ENCODE measurements at regions not wholly inside any gene's neighbourhood (a gene's known extent, or its start where the extent isn't known, plus 50 kb on each side); places are given as distances from the start of the nearest gene placed in this dataset.

DNA sequence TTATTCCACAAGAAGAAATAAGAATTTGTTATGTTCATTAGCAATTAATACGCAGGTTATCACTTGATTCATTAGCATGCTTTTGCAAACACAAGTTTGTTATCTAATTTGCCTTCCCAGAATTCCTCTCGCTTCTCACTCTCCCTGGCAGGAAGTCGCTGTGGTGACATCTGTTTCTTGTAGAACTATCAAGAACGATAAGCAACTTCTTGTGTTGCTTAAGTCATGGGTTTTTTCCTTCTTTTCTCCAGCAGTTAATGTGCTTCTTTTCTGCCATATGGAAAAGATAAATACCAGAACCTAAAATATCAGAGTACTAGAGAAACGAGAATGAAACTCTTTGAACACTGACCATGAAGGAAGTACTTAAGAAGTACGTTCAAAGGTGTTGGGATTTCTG, 99.8 kb upstream of the CHMP2B start:
- TF ChIP-seq, protein P1, sequence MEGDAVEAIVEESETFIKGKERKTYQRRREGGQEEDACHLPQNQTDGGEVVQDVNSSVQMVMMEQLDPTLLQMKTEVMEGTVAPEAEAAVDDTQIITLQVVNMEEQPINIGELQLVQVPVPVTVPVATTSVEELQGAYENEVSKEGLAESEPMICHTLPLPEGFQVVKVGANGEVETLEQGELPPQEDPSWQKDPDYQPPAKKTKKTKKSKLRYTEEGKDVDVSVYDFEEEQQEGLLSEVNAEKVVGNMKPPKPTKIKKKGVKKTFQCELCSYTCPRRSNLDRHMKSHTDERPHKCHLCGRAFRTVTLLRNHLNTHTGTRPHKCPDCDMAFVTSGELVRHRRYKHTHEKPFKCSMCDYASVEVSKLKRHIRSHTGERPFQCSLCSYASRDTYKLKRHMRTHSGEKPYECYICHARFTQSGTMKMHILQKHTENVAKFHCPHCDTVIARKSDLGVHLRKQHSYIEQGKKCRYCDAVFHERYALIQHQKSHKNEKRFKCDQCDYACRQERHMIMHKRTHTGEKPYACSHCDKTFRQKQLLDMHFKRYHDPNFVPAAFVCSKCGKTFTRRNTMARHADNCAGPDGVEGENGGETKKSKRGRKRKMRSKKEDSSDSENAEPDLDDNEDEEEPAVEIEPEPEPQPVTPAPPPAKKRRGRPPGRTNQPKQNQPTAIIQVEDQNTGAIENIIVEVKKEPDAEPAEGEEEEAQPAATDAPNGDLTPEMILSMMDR (IDR thresholded peaks at IDR 0.05; ENCODE audit: control extremely low read depth in 1 of 3, insufficient read depth in 1 of 3, low read depth in 1 of 3, low read length in 3 of 3): no peak
- TF ChIP-seq SP1 (IDR thresholded peaks at IDR 0.05; ENCODE audit: low read depth, low read length): no peak

All from H1 (cell line).